ENCODE measurements at regions not wholly inside any gene's neighbourhood (a gene's known extent, or its start where the extent isn't known, plus 50 kb on each side); places are given as distances from the start of the nearest gene placed in this dataset.

- peak; percentile 16; the same call in 1 of the 2 replicates for TF ChIP-seq CTCF (IDR thresholded peaks at IDR 0.05)
- TF ChIP-seq USF2 (IDR thresholded peaks at IDR 0.05; ENCODE audit: borderline replicate concordance, low read depth, low read length), result no peak
- TF ChIP-seq, protein P1, sequence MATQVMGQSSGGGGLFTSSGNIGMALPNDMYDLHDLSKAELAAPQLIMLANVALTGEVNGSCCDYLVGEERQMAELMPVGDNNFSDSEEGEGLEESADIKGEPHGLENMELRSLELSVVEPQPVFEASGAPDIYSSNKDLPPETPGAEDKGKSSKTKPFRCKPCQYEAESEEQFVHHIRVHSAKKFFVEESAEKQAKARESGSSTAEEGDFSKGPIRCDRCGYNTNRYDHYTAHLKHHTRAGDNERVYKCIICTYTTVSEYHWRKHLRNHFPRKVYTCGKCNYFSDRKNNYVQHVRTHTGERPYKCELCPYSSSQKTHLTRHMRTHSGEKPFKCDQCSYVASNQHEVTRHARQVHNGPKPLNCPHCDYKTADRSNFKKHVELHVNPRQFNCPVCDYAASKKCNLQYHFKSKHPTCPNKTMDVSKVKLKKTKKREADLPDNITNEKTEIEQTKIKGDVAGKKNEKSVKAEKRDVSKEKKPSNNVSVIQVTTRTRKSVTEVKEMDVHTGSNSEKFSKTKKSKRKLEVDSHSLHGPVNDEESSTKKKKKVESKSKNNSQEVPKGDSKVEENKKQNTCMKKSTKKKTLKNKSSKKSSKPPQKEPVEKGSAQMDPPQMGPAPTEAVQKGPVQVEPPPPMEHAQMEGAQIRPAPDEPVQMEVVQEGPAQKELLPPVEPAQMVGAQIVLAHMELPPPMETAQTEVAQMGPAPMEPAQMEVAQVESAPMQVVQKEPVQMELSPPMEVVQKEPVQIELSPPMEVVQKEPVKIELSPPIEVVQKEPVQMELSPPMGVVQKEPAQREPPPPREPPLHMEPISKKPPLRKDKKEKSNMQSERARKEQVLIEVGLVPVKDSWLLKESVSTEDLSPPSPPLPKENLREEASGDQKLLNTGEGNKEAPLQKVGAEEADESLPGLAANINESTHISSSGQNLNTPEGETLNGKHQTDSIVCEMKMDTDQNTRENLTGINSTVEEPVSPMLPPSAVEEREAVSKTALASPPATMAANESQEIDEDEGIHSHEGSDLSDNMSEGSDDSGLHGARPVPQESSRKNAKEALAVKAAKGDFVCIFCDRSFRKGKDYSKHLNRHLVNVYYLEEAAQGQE (IDR thresholded peaks at IDR 0.05; ENCODE audit: low read depth, low read length), result no peak
- TF ChIP-seq SIN3A (IDR thresholded peaks at IDR 0.05; ENCODE audit: borderline replicate concordance, low read depth, low read length), result no peak
- no peak for TF ChIP-seq MAX (IDR thresholded peaks at IDR 0.05; ENCODE audit: low read depth)
These were observed 727.9 kb upstream of the MAN1A1 start for GRCh38 chr6:120077489-120077888.
